H9 (cell line): ENCODE measurements at regions not wholly inside any gene's neighbourhood (a gene's known extent, or its start where the extent isn't known, plus 50 kb on each side); places are given as distances from the start of the nearest gene placed in this dataset.

Source experiments
- DNase-seq: peaks from one replicate; pipeline ENCODE4 v3.0.0-alpha.2; 2017
- H2AFZ ChIP-seq: one replicate; pipeline ENCODE4 v1.6.1; 2013; ENCODE audit warnings: mild to moderate bottlenecking, low read length, control low read depth, moderate library complexity
- H2AK5ac ChIP-seq: 2 replicates; pipeline ENCODE4 v1.6.1; 2013; ENCODE audit warnings: low read length, control low read depth, mixed read lengths; ENCODE audit not compliant: insufficient read length
- H2BK120ac ChIP-seq: one replicate; pipeline ENCODE4 v1.6.1; 2013; ENCODE audit warnings: low read depth, mild to moderate bottlenecking, low read length, control low read depth, inconsistent platforms; ENCODE audit not compliant: poor library complexity, severe bottlenecking
- H2BK12ac ChIP-seq: 2 replicates; pipeline ENCODE4 v1.6.1; 2013; ENCODE audit warnings: low read length, control low read depth, mixed read lengths, low read depth; ENCODE audit not compliant: insufficient read length
- H2BK15ac ChIP-seq: 2 replicates; pipeline ENCODE4 v1.6.1; 2013; ENCODE audit warnings: low read depth, low read length, control low read depth
- H2BK20ac ChIP-seq: one replicate; pipeline ENCODE4 v1.6.1; 2013; ENCODE audit warnings: low read depth, mild to moderate bottlenecking, low read length, control low read depth, inconsistent platforms; ENCODE audit not compliant: poor library complexity, severe bottlenecking
- H2BK5ac ChIP-seq: 2 replicates; pipeline ENCODE4 v1.6.1; 2013; ENCODE audit warnings: low read length, control low read depth, mixed read lengths; ENCODE audit not compliant: insufficient read length
- H3K14ac ChIP-seq: 2 replicates; pipeline ENCODE4 v1.6.1; 2013; ENCODE audit warnings: low read length, control low read depth; ENCODE audit not compliant: insufficient read depth
- H3K18ac ChIP-seq: 2 replicates; pipeline ENCODE4 v1.6.1; 2013; ENCODE audit warnings: low read depth, mild to moderate bottlenecking, mixed read lengths, low read length, control low read depth; ENCODE audit not compliant: insufficient read length
- H3K23ac ChIP-seq: 2 replicates; pipeline ENCODE4 v1.6.1; 2013; ENCODE audit warnings: low read length, control low read depth, mixed read lengths, low read depth; ENCODE audit not compliant: insufficient read length
- H3K23me2 ChIP-seq: 2 replicates; pipeline ENCODE4 v1.6.1; 2013; ENCODE audit warnings: low read depth, mild to moderate bottlenecking, mixed read lengths, low read length, control low read depth; ENCODE audit not compliant: insufficient read length, poor library complexity, severe bottlenecking
- H3K27ac ChIP-seq: 2 replicates; pipeline ENCODE4 v1.5.1; 2013; ENCODE audit warnings: low read length, control low read depth, mixed read lengths, low read depth; ENCODE audit not compliant: insufficient read length
- H3K27me3 ChIP-seq: 2 replicates; pipeline ENCODE4 v1.6.1; 2013; ENCODE audit warnings: low read length, control low read depth, inconsistent platforms; ENCODE audit not compliant: insufficient read depth
- H3K4ac ChIP-seq: 2 replicates; pipeline ENCODE4 v1.6.1; 2013; ENCODE audit warnings: low read depth, mild to moderate bottlenecking, control low read depth, inconsistent platforms, low read length, moderate library complexity
- H3K4me1 ChIP-seq: 2 replicates; pipeline ENCODE4 v1.6.1; 2013; ENCODE audit warnings: low read length, control low read depth, inconsistent platforms; ENCODE audit not compliant: insufficient read depth
- H3K4me2 ChIP-seq: 2 replicates; pipeline ENCODE4 v1.6.1; 2013; ENCODE audit warnings: low read length, control low read depth, mixed read lengths; ENCODE audit not compliant: insufficient read length, insufficient read depth
- H3K56ac ChIP-seq: 2 replicates; pipeline ENCODE4 v1.6.1; 2013; ENCODE audit warnings: low read depth, mild to moderate bottlenecking, mixed read lengths, low read length, control low read depth; ENCODE audit not compliant: insufficient read length
- H3K79me1 ChIP-seq: 2 replicates; pipeline ENCODE4 v1.6.1; 2013; ENCODE audit warnings: low read depth, mild to moderate bottlenecking, moderate library complexity, low read length, control low read depth, inconsistent platforms; ENCODE audit not compliant: insufficient read depth, poor library complexity, severe bottlenecking
- H3K79me2 ChIP-seq: 2 replicates; pipeline ENCODE4 v1.6.1; 2013; ENCODE audit warnings: low read length, control low read depth, inconsistent platforms; ENCODE audit not compliant: insufficient read depth
- H3K9ac ChIP-seq: 2 replicates; pipeline ENCODE4 v1.6.1; 2013; ENCODE audit warnings: low read length, control low read depth, mixed read lengths; ENCODE audit not compliant: insufficient read length; ENCODE audit errors: extremely low read depth
- H3K9me3 ChIP-seq: one replicate; pipeline ENCODE4 v1.6.1; 2013; ENCODE audit warnings: low read depth, low read length, inconsistent platforms; ENCODE audit not compliant: control insufficient read depth
- H3T11ph ChIP-seq: one replicate; pipeline ENCODE4 v1.6.1; 2013; ENCODE audit warnings: mild to moderate bottlenecking, low read length, control low read depth, inconsistent platforms
- H4K20me1 ChIP-seq: one replicate; pipeline ENCODE4 v1.6.1; 2013; ENCODE audit not compliant: control insufficient read depth, insufficient read length, insufficient read depth
- H4K5ac ChIP-seq: 2 replicates; pipeline ENCODE4 v1.6.1; 2013; ENCODE audit warnings: low read depth, mild to moderate bottlenecking, mixed read lengths, low read length, control low read depth; ENCODE audit not compliant: insufficient read length
- H4K8ac ChIP-seq: replicated peaks from 2 replicates; pipeline ENCODE4 v1.6.1; 2013; ENCODE audit warnings: low read length, control low read depth, mixed read lengths, low read depth; ENCODE audit not compliant: insufficient read length
- H4K91ac ChIP-seq: 2 replicates; pipeline ENCODE4 v1.6.1; 2013; ENCODE audit warnings: low read depth, mild to moderate bottlenecking, moderate library complexity, mixed read lengths, low read length, control low read depth; ENCODE audit not compliant: insufficient read length
- H3K27ac Mint-ChIP-seq, 3 experiments: 2 replicates in 2 of 3; 3 replicates in 1 of 3; pipeline ENCODE4 v1.8.0; 2020 to 2021; ENCODE audit warnings: mixed read lengths in 3 of 3, mild to moderate bottlenecking in 1 of 3, moderate library complexity in 1 of 3
- H3K27me3 Mint-ChIP-seq: 2 replicates; pipeline ENCODE4 v1.8.0; 2021; ENCODE audit warnings: low read depth, mild to moderate bottlenecking, moderate library complexity, mixed read lengths
- H3K36me3 Mint-ChIP-seq, 3 experiments: 2 replicates in 2 of 3; 3 replicates in 1 of 3; pipeline ENCODE4 v1.8.0; 2020 to 2021; ENCODE audit warnings: low read depth in 3 of 3, mixed read lengths in 3 of 3; ENCODE audit not compliant: insufficient read depth in 1 of 3
- H3K4me1 Mint-ChIP-seq, 2 experiments: 2 replicates each; pipeline ENCODE4 v1.8.0; 2020; ENCODE audit warnings: mixed read lengths in 2 of 2
- H3K4me3 Mint-ChIP-seq, 2 experiments: 2 replicates in 1 of 2; 3 replicates in 1 of 2; pipeline ENCODE4 v1.8.0; 2020 to 2021; ENCODE audit warnings: mild to moderate bottlenecking in 2 of 2, mixed read lengths in 2 of 2, moderate library complexity in 1 of 2
- H3K9me3 Mint-ChIP-seq, 2 experiments: 2 replicates in 1 of 2; 3 replicates in 1 of 2; pipeline ENCODE4 v1.8.0; 2020; ENCODE audit warnings: mild to moderate bottlenecking in 2 of 2, mixed read lengths in 2 of 2, moderate library complexity in 1 of 2
- CTCF ChIP-seq: fragments of 200-600 bp; sonication (generic); conservative IDR thresholded peaks from 3 replicates; pipeline ENCODE4 v1.8.0; 2021; ENCODE audit warnings: antibody characterized with exemption, mild to moderate bottlenecking
- WGBS: extraction: QIAGEN DNeasy Blood & Tissue Kit; methylation state at CpG from one replicate; pipeline ENCODE4 v1.1.7; 2013; ENCODE audit warnings: missing lambda C conversion rate, low lambda C conversion rate, mixed read lengths; ENCODE audit not compliant: insufficient read length; ENCODE audit errors: extremely low coverage; 5-methylcytosine and 5-hydroxymethylcytosine counted together

GRCh38 chr10:64098994-64099393 lies 577.8 kb downstream of the REEP3 start:
- no peak overlapping the region for H4K8ac ChIP-seq
- no peak overlapping the region for H3K9ac ChIP-seq
- H2BK12ac ChIP-seq = no peak overlapping the region
- H2AK5ac ChIP-seq = no peak overlapping the region
- no peak overlapping the region for H2BK20ac ChIP-seq
- H4K91ac ChIP-seq = no peak overlapping the region
- H3K18ac ChIP-seq = no peak overlapping the region
- H3K79me2 ChIP-seq = no peaks in the 10 kb centered on the region
- no CpG with 5 or more reads among the region's 1 CpG for WGBS
- H3K27ac ChIP-seq = no peak overlapping the region
- no peaks in the 10 kb centered on the region for H4K20me1 ChIP-seq
- no peak overlapping the region for H2BK5ac ChIP-seq
- no peaks in the 10 kb centered on the region for H3K27me3 ChIP-seq
- TF ChIP-seq CTCF = no peak
- no peak overlapping the region for H4K5ac ChIP-seq
- H3K27me3 Mint-ChIP-seq = peaks cover 2% of the 10 kb centered on the region
- no peak overlapping the region for H3K27ac Mint-ChIP-seq
- no peaks in the 10 kb centered on the region; a peak in 1 of 5 replicates for H3K9me3 Mint-ChIP-seq
- H2BK15ac ChIP-seq = no peak overlapping the region
- no peak for DNase-seq
- peaks cover 2 to 9% of the 10 kb centered on the region in 2 experiments; a peak in 3 of 4 replicates for H3K4me1 Mint-ChIP-seq
- no peaks in the 10 kb centered on the region for H3K4me1 ChIP-seq
- H3K4me3 Mint-ChIP-seq = no peak overlapping the region
- H2BK120ac ChIP-seq = no peak overlapping the region
- H3K9me3 ChIP-seq = no peaks in the 10 kb centered on the region
- no peak overlapping the region for H3K23ac ChIP-seq
- H3K79me1 ChIP-seq = no peaks in the 10 kb centered on the region
- H3K56ac ChIP-seq = no peak overlapping the region
- no peak overlapping the region for H2AFZ ChIP-seq
- no peak overlapping the region for H3T11ph ChIP-seq
- H3K23me2 ChIP-seq = no peaks in the 10 kb centered on the region
- no peak overlapping the region for H3K4me2 ChIP-seq
- H3K14ac ChIP-seq = no peak overlapping the region
- H3K36me3 Mint-ChIP-seq = no peaks in the 10 kb centered on the region
- H3K4ac ChIP-seq = no peak overlapping the region
